Liver (tissue), 8 donors: ENCODE measurements at regions not wholly inside any gene's neighbourhood (a gene's known extent, or its start where the extent isn't known, plus 50 kb on each side); places are given as distances from the start of the nearest gene placed in this dataset.

Experiments
- DNase-seq: peaks from one replicate; pipeline ENCODE4 v3.0.0-alpha.2; 2017; ENCODE audit warnings: low spot score
- H3K27ac ChIP-seq, 2 donors: one replicate each; pipeline ENCODE4 v1.7.0; 2013; ENCODE audit warnings: inconsistent platforms in 2 of 2, low read length in 2 of 2, control low read depth in 1 of 2, low read depth in 1 of 2, mild to moderate bottlenecking in 1 of 2
- H3K27me3 ChIP-seq, 4 donors: one replicate each; pipeline versions ENCODE4 v1.6.1 to v1.7.0; 2013; ENCODE audit warnings: low read length in 3 of 4, inconsistent platforms in 1 of 4, mild to moderate bottlenecking in 1 of 4, moderate library complexity in 1 of 4; ENCODE audit not compliant: control insufficient read depth in 4 of 4, insufficient read depth in 4 of 4
- H3K36me3 ChIP-seq, 4 donors: one replicate each; pipeline versions ENCODE4 v1.6.1 to v1.7.0; 2013; ENCODE audit warnings: low read length in 3 of 4, mild to moderate bottlenecking in 3 of 4, low read depth in 1 of 4, moderate library complexity in 1 of 4; ENCODE audit not compliant: control insufficient read depth in 4 of 4, insufficient read depth in 3 of 4
- H3K4me1 ChIP-seq, 4 donors: one replicate each; pipeline versions ENCODE4 v1.6.1 to v1.7.0; 2013; ENCODE audit warnings: low read length in 3 of 4, mild to moderate bottlenecking in 3 of 4, moderate library complexity in 1 of 4; ENCODE audit not compliant: control insufficient read depth in 4 of 4, insufficient read depth in 4 of 4
- H3K4me3 ChIP-seq, 3 donors: one replicate each; pipeline versions ENCODE4 v1.6.1 to v1.7.0; 2013; ENCODE audit warnings: low read length in 3 of 3, control low read depth in 1 of 3, low read depth in 1 of 3, mild to moderate bottlenecking in 1 of 3
- H3K9ac ChIP-seq, 2 donors: one replicate each; pipeline ENCODE4 v1.7.0; 2013; ENCODE audit warnings: low read length in 2 of 2, mild to moderate bottlenecking in 2 of 2, moderate library complexity in 2 of 2, control low read depth in 1 of 2, low read depth in 1 of 2
- H3K9me3 ChIP-seq, 4 donors: one replicate each; pipeline versions ENCODE4 v1.6.1 to v1.7.0; 2013; ENCODE audit warnings: low read length in 3 of 4; ENCODE audit not compliant: control insufficient read depth in 4 of 4
- ATF3 ChIP-seq: IDR thresholded peaks from 2 replicates; pipeline ENCODE4 v1.6.1; 2016; ENCODE audit warnings: antibody characterized with exemption
- CTCF ChIP-seq: fragments of 150-350 bp; IDR thresholded peaks from 2 replicates; pipeline ENCODE4 v1.5.1; 2017; ENCODE audit warnings: improper control_type of control experiment, low read depth, low read length; ENCODE audit not compliant: missing input control
- EGR1 ChIP-seq, 2 donors: IDR thresholded peaks; 2 replicates each; pipeline ENCODE4 v1.6.1; 2016 to 2018; ENCODE audit warnings: antibody characterized with exemption in 2 of 2, low read depth in 2 of 2
- HNF4A ChIP-seq, 2 donors: conservative IDR thresholded peaks; 2 replicates each; pipeline ENCODE4 v1.6.1; 2016; ENCODE audit warnings: antibody characterized with exemption in 2 of 2, mild to moderate bottlenecking in 2 of 2
- HNF4G ChIP-seq: IDR thresholded peaks from 2 replicates; pipeline ENCODE4 v1.6.1; 2016; ENCODE audit warnings: antibody characterized with exemption
- JUND ChIP-seq, 2 donors: IDR thresholded peaks; 2 replicates each; pipeline ENCODE4 v1.6.1; 2016; ENCODE audit warnings: antibody characterized with exemption in 2 of 2
- RAD21 ChIP-seq, 2 donors: IDR thresholded peaks; 2 replicates each; pipeline ENCODE4 v1.6.1; 2016; ENCODE audit warnings: antibody characterized with exemption in 2 of 2, mild to moderate bottlenecking in 2 of 2
- REST ChIP-seq: IDR thresholded peaks from 2 replicates; pipeline ENCODE4 v1.6.1; 2016; ENCODE audit warnings: antibody characterized with exemption, mild to moderate bottlenecking
- SP1 ChIP-seq: IDR thresholded peaks from 2 replicates; pipeline ENCODE4 v1.6.1; 2018; ENCODE audit warnings: antibody characterized with exemption, mild to moderate bottlenecking
- YY1 ChIP-seq: IDR thresholded peaks from 2 replicates; pipeline ENCODE4 v1.6.1; 2016; ENCODE audit warnings: antibody characterized with exemption, mild to moderate bottlenecking
- ZBTB33 ChIP-seq: IDR thresholded peaks from 2 replicates; pipeline ENCODE4 v1.6.1; 2016; ENCODE audit warnings: antibody characterized with exemption
- WGBS: extraction: QIAGEN DNeasy Blood & Tissue Kit; methylation state at CpG from one replicate; pipeline ENCODE4 v1.1.7; 2013; 5-methylcytosine and 5-hydroxymethylcytosine counted together
- donor health status: healthy.
- donor health status: healthy.
- donor health status: healthy.
- donor health status: healthy.
- donor health status: healthy.

- Histone ChIP-seq H3K9ac (no peak overlapping the region), H3K27me3 (no peaks in the 10 kb centered on the region), H3K9me3 (no peaks in the 10 kb centered on the region), H3K4me3 (no peak overlapping the region), H3K27ac (no peak overlapping the region), H3K36me3 (no peaks in the 10 kb centered on the region), H3K4me1 (no peaks in the 10 kb centered on the region)
- WGBS = 71% methylated on average over 5 of the region's 5 CpGs
- no peak for DNase-seq
- no peak for TF ChIP-seq HNF4G
Measured at GRCh38 chr3:101170806-101171558, 149.4 kb downstream of the IMPG2 start.

- H3K9ac ChIP-seq = no peak overlapping the region
- H3K27ac ChIP-seq = no peak overlapping the region
- no peaks in the 10 kb centered on the region for H3K4me1 ChIP-seq
- no peaks in the 10 kb centered on the region for H3K36me3 ChIP-seq
- H3K9me3 ChIP-seq = no peaks in the 10 kb centered on the region
- no peak overlapping the region for H3K4me3 ChIP-seq
- WGBS = 78% methylated on average over 8 of the region's 8 CpGs
- H3K27me3 ChIP-seq = no peaks in the 10 kb centered on the region
- no peak for TF ChIP-seq RAD21 (IDR thresholded peaks at IDR 0.05)
- TF ChIP-seq HNF4A (conservative IDR thresholded peaks at IDR 0.05) = no peak
- TF ChIP-seq CTCF = no peak
- TF ChIP-seq JUND (IDR thresholded peaks at IDR 0.05) = no peak
- no peak for TF ChIP-seq YY1
- no peak for TF ChIP-seq ATF3
- no peak for TF ChIP-seq ZBTB33
- TF ChIP-seq REST = no peak
- TF ChIP-seq SP1 = no peak
- TF ChIP-seq EGR1 (IDR thresholded peaks at IDR 0.05; ENCODE audit: low read depth in 2 of 2) = no peak
- TF ChIP-seq HNF4G = no peak
- no peak for DNase-seq
Measured at GRCh38 chr3:101170062-101170771, 150.2 kb downstream of the IMPG2 start.
